ENCODE measurements at regions not wholly inside any gene's neighbourhood (a gene's known extent, or its start where the extent isn't known, plus 50 kb on each side); places are given as distances from the start of the nearest gene placed in this dataset.

- Histone ChIP-seq H3K9me3 (replicated peaks; ENCODE audit: control insufficient read depth, insufficient read depth, low read length) (no peaks in the 10 kb centered on the region), H3K27me3 (replicated peaks in 1 of 2; ENCODE audit: control insufficient read depth in 2 of 2, insufficient read depth in 2 of 2, low read length in 1 of 2) (peaks cover 0 to 2% of the 10 kb centered on the region in 2 experiments; a peak in 1 of 4 replicates), H3K9ac (ENCODE audit: control insufficient read depth, insufficient read depth, low read length) (no peak overlapping the region), H3K4me2 (ENCODE audit: control insufficient read depth, insufficient read depth) (no peak overlapping the region), H4K20me1 (ENCODE audit: control insufficient read depth, insufficient read depth) (no peaks in the 10 kb centered on the region), H3K4me1 (ENCODE audit: control insufficient read depth, insufficient read depth, low read length) (no peaks in the 10 kb centered on the region), H3K79me2 (ENCODE audit: control insufficient read depth, insufficient read depth, low read length) (no peaks in the 10 kb centered on the region), H3K27ac (ENCODE audit: control insufficient read depth, insufficient read depth) (no peak overlapping the region), H3K36me3 (ENCODE audit: control insufficient read depth in 2 of 2, insufficient read depth in 2 of 2, low read length in 1 of 2) (no peaks in the 10 kb centered on the region), H3K4me3 (no peak overlapping the region), H2AFZ (ENCODE audit: control insufficient read depth, low read depth, low read length) (no peak overlapping the region)
- CTCF ChIA-PET, result no interaction called here
- WGBS (ENCODE audit: insufficient coverage, insufficient replicate concordance, low lambda C conversion rate, missing lambda C conversion rate), result 30% methylated on average over 3 of the region's 3 CpGs
- ATAC-seq, result no peak
- BruUV-seq (replicated peaks), result no TSS peak
- intact Hi-C loops (cut with micrococcal nuclease; ENCODE audit: unreplicated experiment) (no loop called here), in situ Hi-C loops (cut with MboI) (no loop called here)
- RAD21 ChIA-PET (ENCODE audit: unreplicated experiment), result no interaction called here
- DNase-seq (ENCODE audit: low read depth, low spot score), result no peak
- SMC1A ChIA-PET (ENCODE audit: uncharacterized antibody, unreplicated experiment), result no interaction called here
- no peak for TF ChIP-seq ZNF274 (IDR thresholded peaks at IDR 0.05; ENCODE audit: insufficient read depth, insufficient read length)
- no peak for TF ChIP-seq JUND (IDR thresholded peaks at IDR 0.05; ENCODE audit: low read depth, low read length)
- no peak for TF ChIP-seq BCL3 (IDR thresholded peaks at IDR 0.05; ENCODE audit: borderline replicate concordance, insufficient read depth, low read depth, low read length, poor library complexity, severe bottlenecking)
- no peak for FAIRE-seq
- POLR2A ChIA-PET, result no interaction called here
Observed at GRCh38 chr12:98185606-98186005, 329.8 kb upstream of the TMPO start.

GRCh38 chr12:98188650-98189077 lies 326.7 kb upstream of the TMPO start:
- no peak for ATAC-seq
- H3K4me3 ChIP-seq, result no peak overlapping the region
- no peak overlapping the region for H3K4me2 ChIP-seq (ENCODE audit: control insufficient read depth, insufficient read depth)
- FAIRE-seq, result no peak
- in situ Hi-C loops (cut with MboI) (no loop called here), intact Hi-C loops (cut with micrococcal nuclease; ENCODE audit: unreplicated experiment) (no loop called here)
- no peak overlapping the region for H2AFZ ChIP-seq (ENCODE audit: control insufficient read depth, low read depth, low read length)
- H3K79me2 ChIP-seq (ENCODE audit: control insufficient read depth, insufficient read depth, low read length), result no peaks in the 10 kb centered on the region
- H3K9me3 ChIP-seq (replicated peaks; ENCODE audit: control insufficient read depth, insufficient read depth, low read length), result no peaks in the 10 kb centered on the region
- ChIA-PET CTCF (interaction anchor here (0.9 kb wide), 1 partner anchor 34 kb away, joined by 4 read pairs; no protein-coding TSS in a partner anchor), SMC1A (ENCODE audit: uncharacterized antibody, unreplicated experiment) (interaction anchor here (0.6 to 1.2 kb wide), 3 partner anchors 11 to 224 kb away, joined by 3 to 4 read pairs (median 3); no protein-coding TSS in a partner anchor), RAD21 (ENCODE audit: unreplicated experiment) (interaction anchor here (0.5 kb wide), 1 partner anchor 814 kb away, joined by 4 read pairs; no protein-coding TSS in a partner anchor), POLR2A (no interaction called here)
- H3K27ac ChIP-seq (ENCODE audit: control insufficient read depth, insufficient read depth), result no peak overlapping the region
- no peaks in the 10 kb centered on the region for H3K4me1 ChIP-seq (ENCODE audit: control insufficient read depth, insufficient read depth, low read length)
- H3K27me3 ChIP-seq (replicated peaks in 1 of 2; ENCODE audit: control insufficient read depth in 2 of 2, insufficient read depth in 2 of 2, low read length in 1 of 2), result no peaks in the 10 kb centered on the region
- H4K20me1 ChIP-seq (ENCODE audit: control insufficient read depth, insufficient read depth), result no peaks in the 10 kb centered on the region
- no peak for DNase-seq (ENCODE audit: low read depth, low spot score)
- H3K9ac ChIP-seq (ENCODE audit: control insufficient read depth, insufficient read depth, low read length), result no peak overlapping the region
- no TSS peak for BruUV-seq (replicated peaks)
- WGBS (ENCODE audit: insufficient coverage, insufficient replicate concordance, low lambda C conversion rate, missing lambda C conversion rate), result 16% methylated on average over 5 of the region's 5 CpGs
- H3K36me3 ChIP-seq (ENCODE audit: control insufficient read depth in 2 of 2, insufficient read depth in 2 of 2, low read length in 1 of 2), result no peaks in the 10 kb centered on the region
- TF ChIP-seq HSF1 (IDR thresholded peaks at IDR 0.05; ENCODE audit: low read depth, low read length) (no peak), ZBTB4 (CRISPR knock-in tag; IDR thresholded peaks at IDR 0.05) (no peak), NBN (IDR thresholded peaks at IDR 0.05) (no peak), BCL11A (IDR thresholded peaks at IDR 0.05; ENCODE audit: low read depth, low read length) (no peak), CHD4 (IDR thresholded peaks at IDR 0.05) (no peak), BACH1 (IDR thresholded peaks at IDR 0.05; ENCODE audit: borderline replicate concordance) (no peak), ATF2 (IDR thresholded peaks at IDR 0.05; ENCODE audit: low read length) (no peak), TBL1XR1 (IDR thresholded peaks at IDR 0.05; ENCODE audit: low read depth, low read length) (no peak)
